HL-60 (cell line): ENCODE measurements at regions not wholly inside any gene's neighbourhood (a gene's known extent, or its start where the extent isn't known, plus 50 kb on each side); places are given as distances from the start of the nearest gene placed in this dataset.

ENCODE experiments used
- DNase-seq, 2 experiments: peaks; one replicate each; pipeline ENCODE4 v3.0.0-alpha.2; 2010 to 2020; ENCODE audit warnings: low read depth in 1 of 2, low spot score in 1 of 2
- H3K27ac ChIP-seq: fragments of 250-450 bp; sonication (Bioruptor Pico); replicated peaks from 2 replicates; pipeline ENCODE4 v1.5.1; 2020; ENCODE audit warnings: mild to moderate bottlenecking, moderate library complexity
- H3K27me3 ChIP-seq: fragments of 250-450 bp; sonication (Bioruptor Pico); 2 replicates; pipeline ENCODE4 v1.5.1; 2021; ENCODE audit warnings: mild to moderate bottlenecking, moderate library complexity; ENCODE audit not compliant: insufficient read depth, poor library complexity, severe bottlenecking
- H3K4me3 ChIP-seq: replicated peaks from 2 replicates; pipeline ENCODE4 v1.5.1; 2011; ENCODE audit warnings: mild to moderate bottlenecking, control low read depth, low read length; ENCODE audit not compliant: insufficient read depth
- CTCF ChIP-seq: IDR thresholded peaks from one replicate; pipeline ENCODE4 v1.5.1; 2011; ENCODE audit warnings: low read length, control low read depth, inconsistent platforms; ENCODE audit not compliant: insufficient read depth
- GABPA ChIP-seq: IDR thresholded peaks from 2 replicates; pipeline ENCODE4 v1.6.1; 2012; ENCODE audit warnings: low read depth
- POLR2AphosphoS5 ChIP-seq: IDR thresholded peaks from 2 replicates; pipeline ENCODE4 v1.6.1; 2012; ENCODE audit warnings: low read depth
- REST ChIP-seq: IDR thresholded peaks from 2 replicates; pipeline ENCODE4 v1.6.1; 2012; ENCODE audit warnings: low read depth; ENCODE audit not compliant: insufficient replicate concordance
- SPI1 ChIP-seq: IDR thresholded peaks from 2 replicates; pipeline ENCODE4 v1.6.1; 2012; ENCODE audit warnings: low read depth, mild to moderate bottlenecking, borderline replicate concordance

- Histone ChIP-seq H3K4me3 (no peak overlapping the region), H3K27ac (no peak overlapping the region), H3K27me3 (no peaks in the 10 kb centered on the region)
- TF ChIP-seq SPI1 (no peak), GABPA (no peak), POLR2AphosphoS5 (no peak), CTCF (no peak), REST (no peak)
- DNase-seq: no peak
These were observed 143.3 kb upstream of the RBMS3 start for GRCh38 chr3:29137601-29138000.

- no peak overlapping the region for H3K4me3 ChIP-seq
- DNase-seq: no peak
- no peak overlapping the region for H3K27ac ChIP-seq
- H3K27me3 ChIP-seq: no peaks in the 10 kb centered on the region
- TF ChIP-seq POLR2AphosphoS5 (no peak), REST (no peak)
These were observed 142.7 kb upstream of the RBMS3 start for GRCh38 chr3:29138171-29138570.

- Histone ChIP-seq H3K27me3 (no peaks in the 10 kb centered on the region), H3K4me3 (no peak overlapping the region), H3K27ac (no peak overlapping the region)
- TF ChIP-seq SPI1: no peak
- TF ChIP-seq REST: no peak
- no peak for TF ChIP-seq POLR2AphosphoS5
- no peak for TF ChIP-seq GABPA
- no peak for TF ChIP-seq CTCF
- DNase-seq: no peak
These were observed 140.2 kb upstream of the RBMS3 start for GRCh38 chr3:29140666-29141065.
